SK-N-SH (cell line): ENCODE measurements at regions not wholly inside any gene's neighbourhood (a gene's known extent, or its start where the extent isn't known, plus 50 kb on each side); places are given as distances from the start of the nearest gene placed in this dataset.
"Not testable (repeated sequence)": the region's sequence is repeated elsewhere in the genome, so short reads cannot be mapped to it uniquely, and the experiment has no call there.

Source experiments
- FOSL2 ChIP-seq: IDR thresholded peaks from 2 replicates; pipeline ENCODE4 v1.4.0; 2012; ENCODE audit warnings: low read depth, mild to moderate bottlenecking, moderate library complexity, borderline replicate concordance
- POLR2AphosphoS5 ChIP-seq: IDR thresholded peaks from 2 replicates; pipeline ENCODE4 v1.6.1; 2012; ENCODE audit warnings: low read depth, low read length
- TF ChIP-seq, protein P1 (sequence below): IDR thresholded peaks from 2 replicates; pipeline ENCODE4; 2012

DNA sequence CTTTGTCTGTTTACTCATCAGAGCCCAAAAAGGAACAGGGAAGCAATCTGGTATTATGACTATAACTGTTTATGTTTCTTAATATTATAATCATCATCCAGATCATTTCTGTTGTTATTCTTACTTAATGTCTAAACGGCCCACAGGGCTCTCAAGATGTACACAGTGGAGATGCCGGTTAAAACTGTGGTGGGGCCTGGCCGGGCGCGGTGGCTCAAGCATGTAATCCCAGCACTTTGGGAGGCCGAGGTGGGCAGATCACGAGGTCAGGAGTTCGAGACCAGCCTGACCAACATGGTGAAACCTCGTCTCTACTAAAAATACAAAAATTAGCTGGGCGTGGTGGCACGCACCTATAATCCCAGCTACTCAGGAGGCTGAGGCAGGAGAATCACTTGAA lies 381.2 kb upstream of the CAMK1G start:
- TF ChIP-seq, protein P1, sequence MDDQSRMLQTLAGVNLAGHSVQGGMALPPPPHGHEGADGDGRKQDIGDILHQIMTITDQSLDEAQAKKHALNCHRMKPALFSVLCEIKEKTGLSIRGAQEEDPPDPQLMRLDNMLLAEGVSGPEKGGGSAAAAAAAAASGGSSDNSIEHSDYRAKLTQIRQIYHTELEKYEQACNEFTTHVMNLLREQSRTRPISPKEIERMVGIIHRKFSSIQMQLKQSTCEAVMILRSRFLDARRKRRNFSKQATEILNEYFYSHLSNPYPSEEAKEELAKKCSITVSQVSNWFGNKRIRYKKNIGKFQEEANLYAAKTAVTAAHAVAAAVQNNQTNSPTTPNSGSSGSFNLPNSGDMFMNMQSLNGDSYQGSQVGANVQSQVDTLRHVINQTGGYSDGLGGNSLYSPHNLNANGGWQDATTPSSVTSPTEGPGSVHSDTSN = not testable (repeated sequence)
- TF ChIP-seq POLR2AphosphoS5, FOSL2: not testable (repeated sequence)
